ENCODE measurements at regions not wholly inside any gene's neighbourhood (a gene's known extent, or its start where the extent isn't known, plus 50 kb on each side); places are given as distances from the start of the nearest gene placed in this dataset.

- DNase-seq (ENCODE audit: low read depth in 2 of 2, low spot score in 1 of 2) = no peak
These were observed 164.9 kb upstream of the PRNP start for GRCh38 chr20:4521170-4521968.

GRCh38 chr20:4519534-4519933 lies 166.7 kb upstream of the PRNP start:
- DNase-seq (ENCODE audit: low read depth in 2 of 2, low spot score in 1 of 2) = no peak

- no peak for DNase-seq (ENCODE audit: low read depth in 2 of 2, low spot score in 1 of 2)
These were observed 169.4 kb upstream of the PRNP start for GRCh38 chr20:4516876-4517275.

- no peak for DNase-seq (ENCODE audit: low read depth in 2 of 2, low spot score in 1 of 2)
These were observed 172.5 kb upstream of the PRNP start for GRCh38 chr20:4513720-4514119.

GRCh38 chr20:4512891-4513550 lies 173.2 kb upstream of the PRNP start:
- no peak for DNase-seq (ENCODE audit: low read depth in 2 of 2, low spot score in 1 of 2)

- no peak for DNase-seq (ENCODE audit: low read depth in 2 of 2, low spot score in 1 of 2)
These were observed 174.5 kb upstream of the PRNP start for GRCh38 chr20:4511776-4512175.

- DNase-seq (ENCODE audit: low read depth in 2 of 2, low spot score in 1 of 2) = no peak
These were observed 176.3 kb upstream of the PRNP start for GRCh38 chr20:4509825-4510522.

- no peak for DNase-seq (ENCODE audit: low read depth in 2 of 2, low spot score in 1 of 2)
These were observed 177.5 kb upstream of the PRNP start for GRCh38 chr20:4508773-4509172.

- DNase-seq (ENCODE audit: low read depth in 2 of 2, low spot score in 1 of 2) = no peak
These were observed 179.0 kb upstream of the PRNP start for GRCh38 chr20:4507288-4507719.

- DNase-seq (ENCODE audit: low read depth in 2 of 2, low spot score in 1 of 2) = no peak
These were observed 181.4 kb upstream of the PRNP start for GRCh38 chr20:4504814-4505213.

- no peak for DNase-seq (ENCODE audit: low read depth in 2 of 2, low spot score in 1 of 2)
These were observed 183.5 kb upstream of the PRNP start for GRCh38 chr20:4502756-4503155.

- DNase-seq (ENCODE audit: low read depth in 2 of 2, low spot score in 1 of 2) = no peak
These were observed 192.9 kb upstream of the PRNP start for GRCh38 chr20:4493386-4493785.

GRCh38 chr20:4491643-4492042 lies 194.6 kb upstream of the PRNP start:
- DNase-seq (ENCODE audit: low read depth in 2 of 2, low spot score in 1 of 2) = no peak

GRCh38 chr20:4490606-4491280 lies 195.5 kb upstream of the PRNP start:
- DNase-seq (ENCODE audit: low read depth in 2 of 2, low spot score in 1 of 2) = no peak

GRCh38 chr20:4490045-4490444 lies 196.2 kb upstream of the PRNP start:
- DNase-seq (ENCODE audit: low read depth in 2 of 2, low spot score in 1 of 2) = no peak

GRCh38 chr20:4488407-4489339 lies 197.6 kb upstream of the PRNP start:
- no peak for DNase-seq (ENCODE audit: low read depth in 2 of 2, low spot score in 1 of 2)

- no peak for DNase-seq (ENCODE audit: low read depth in 2 of 2, low spot score in 1 of 2)
These were observed 201.8 kb upstream of the PRNP start for GRCh38 chr20:4484379-4484997.

GRCh38 chr20:4483961-4484360 lies 202.3 kb upstream of the PRNP start:
- DNase-seq (ENCODE audit: low read depth in 2 of 2, low spot score in 1 of 2) = no peak

- no peak for DNase-seq (ENCODE audit: low read depth in 2 of 2, low spot score in 1 of 2)
These were observed 202.8 kb upstream of the PRNP start for GRCh38 chr20:4483486-4483885.

- DNase-seq (ENCODE audit: low read depth in 2 of 2, low spot score in 1 of 2) = no peak
These were observed 206.2 kb upstream of the PRNP start for GRCh38 chr20:4480104-4480503.

Measured in stimulated activated CD8-positive, alpha-beta memory T cell treated with anti-CD3 and anti-CD28 coated beads, Interleukin-4, amount 100 ng/mL, for 1 hour (primary cell).